GM19468 (cell line): ENCODE measurements at regions not wholly inside any gene's neighbourhood (a gene's known extent, or its start where the extent isn't known, plus 50 kb on each side); places are given as distances from the start of the nearest gene placed in this dataset.
"Not testable (repeated sequence)": the region's sequence is repeated elsewhere in the genome, so short reads cannot be mapped to it uniquely, and the experiment has no call there.

Experiments
- ATAC-seq: cut with Tn5 transposase; IDR thresholded peaks from one replicate; pipeline ENCODE4 v1.9.1; 2021; ENCODE audit warnings: mild to moderate bottlenecking, moderate library complexity, moderate number of reproducible peaks; ENCODE audit not compliant: unreplicated experiment; ENCODE audit errors: extremely low read depth

DNA sequence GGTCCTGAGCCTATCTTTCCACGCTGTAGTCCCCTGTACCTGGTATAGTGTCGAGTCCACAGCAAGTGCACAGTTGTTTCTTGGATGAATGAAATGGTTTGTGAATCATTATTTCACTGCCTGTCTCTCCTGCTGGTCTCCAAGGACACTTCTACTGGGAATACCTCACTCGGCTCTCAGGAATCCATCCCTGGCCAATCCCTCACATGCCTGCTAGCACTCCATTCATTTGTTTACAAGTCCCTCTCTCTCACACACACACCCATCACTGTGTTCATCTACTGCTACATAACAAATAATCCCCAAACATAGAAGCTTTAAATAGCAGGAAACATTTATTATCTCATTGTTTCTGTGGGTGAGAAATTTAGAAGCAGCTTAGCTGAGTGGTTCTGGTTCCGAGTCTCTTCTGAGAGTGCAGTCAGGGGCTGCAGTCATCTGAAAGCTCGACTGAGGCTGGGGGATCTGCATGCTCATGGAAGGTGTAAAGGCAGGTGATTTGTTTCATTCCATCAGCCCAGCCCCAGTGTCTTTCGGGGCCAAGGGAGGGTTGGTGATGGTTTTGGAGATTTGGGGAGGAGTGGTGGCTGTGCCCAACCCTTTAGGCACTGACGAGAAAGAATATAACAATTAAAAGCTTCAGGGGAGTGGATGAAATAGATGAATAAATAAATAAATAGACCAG, 132.7 kb upstream of the IER5L start:
- no peak for ATAC-seq

DNA sequence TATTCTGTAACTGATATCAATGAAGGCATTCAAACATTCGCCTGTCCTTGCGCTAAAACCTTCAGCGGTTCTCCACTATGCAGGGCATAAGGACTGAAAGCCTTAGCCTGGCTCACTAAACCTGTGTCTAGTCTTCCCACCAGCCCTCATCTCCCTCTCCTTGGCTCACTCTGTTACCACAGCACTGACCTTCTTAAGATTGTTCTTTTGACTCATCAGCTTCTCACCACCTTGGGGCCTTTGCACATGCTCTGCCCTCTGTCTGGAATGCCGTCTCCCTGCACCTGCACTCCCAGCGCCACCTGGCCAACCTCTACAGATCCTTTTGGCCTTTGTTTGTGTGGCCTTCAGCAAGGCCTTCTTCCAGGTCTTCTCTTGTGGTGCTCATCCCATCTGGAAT, 131.8 kb upstream of the IER5L start:
- ATAC-seq = no peak

DNA sequence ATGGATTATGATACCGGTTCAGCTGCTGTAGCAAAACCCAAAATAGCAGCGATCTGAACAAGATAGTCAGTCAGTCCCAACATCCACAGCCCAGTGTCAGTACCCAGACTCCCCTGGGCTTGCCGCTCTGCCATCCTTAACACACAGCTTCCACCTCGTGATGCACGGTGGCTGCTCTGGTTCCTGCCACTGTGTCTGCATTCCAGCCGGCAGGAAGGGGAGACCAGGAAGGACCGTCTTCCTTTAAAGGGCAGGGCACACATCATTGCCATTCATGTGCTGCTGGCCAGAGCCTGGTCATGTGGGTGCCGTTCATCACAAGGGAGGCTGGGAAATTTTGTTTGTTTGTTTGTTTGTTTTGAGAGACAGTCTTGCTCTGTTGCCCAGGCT, 131.0 kb upstream of the IER5L start:
- ATAC-seq = no peak

DNA sequence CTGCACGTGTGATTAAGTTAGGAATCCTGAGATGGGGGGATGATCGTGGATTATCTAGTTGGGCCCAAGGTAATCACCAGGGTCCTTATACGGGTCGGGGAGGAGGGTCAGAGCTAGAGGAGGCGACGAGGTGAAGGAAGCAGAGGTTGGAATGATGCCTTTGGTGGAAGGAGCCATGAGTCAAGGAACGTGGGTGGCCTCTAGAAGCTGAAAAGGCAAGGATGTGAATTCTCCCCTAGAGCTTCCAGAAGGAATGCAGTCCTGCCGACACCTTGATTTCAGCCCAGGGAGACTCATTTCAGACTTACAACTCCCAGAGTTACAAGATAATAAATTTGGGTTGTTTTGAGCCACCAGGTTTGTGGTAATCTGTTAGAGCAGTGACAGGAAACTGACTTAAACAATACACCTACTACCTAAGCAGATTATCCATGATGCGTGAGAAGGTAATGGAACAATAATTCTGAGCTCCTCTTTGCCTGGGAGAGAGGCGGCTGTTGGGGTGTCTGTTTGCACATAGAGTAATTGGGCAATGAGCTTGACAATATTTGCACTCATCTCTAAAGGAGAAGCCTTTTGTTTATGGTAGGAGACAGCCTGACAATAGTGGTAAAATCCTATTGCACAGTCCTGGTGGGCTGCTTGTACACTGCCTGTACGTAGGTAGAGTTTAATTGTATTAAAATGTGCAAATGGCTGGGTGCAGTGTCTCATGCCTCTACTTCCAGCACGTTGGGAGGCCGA, 129.3 kb upstream of the IER5L start:
- no peak for ATAC-seq

DNA sequence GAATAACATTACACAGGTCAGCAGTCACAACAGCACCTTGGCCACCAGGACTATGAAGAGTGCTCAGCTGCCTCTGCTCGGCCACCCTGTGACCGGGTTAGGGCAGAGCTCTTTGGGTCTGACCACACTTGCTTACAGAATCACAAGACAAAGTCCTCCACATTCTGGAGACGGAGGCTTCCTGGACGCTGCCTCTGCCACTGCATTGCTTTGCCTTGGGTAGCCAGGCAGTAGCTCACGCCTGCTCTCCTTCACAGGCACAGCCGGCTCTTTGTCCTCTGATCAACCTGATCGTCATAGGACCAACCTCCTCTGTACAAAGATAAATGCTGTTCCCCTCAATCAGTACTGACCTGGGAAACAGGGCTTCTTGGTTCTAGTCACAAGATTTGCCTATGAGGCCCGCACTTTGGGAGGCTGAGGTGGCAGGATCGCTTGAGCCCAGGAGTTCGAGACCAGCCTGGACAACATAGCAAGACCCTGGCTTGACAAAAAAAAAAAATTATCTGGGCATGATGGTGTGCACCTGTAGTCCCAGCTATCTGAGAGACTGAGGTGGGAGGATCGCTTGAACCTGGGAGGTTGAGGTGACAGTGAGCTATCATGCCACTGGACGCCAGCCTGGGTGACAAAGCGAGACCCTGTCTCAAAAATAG, 128.4 kb upstream of the IER5L start:
- no peak for ATAC-seq

DNA sequence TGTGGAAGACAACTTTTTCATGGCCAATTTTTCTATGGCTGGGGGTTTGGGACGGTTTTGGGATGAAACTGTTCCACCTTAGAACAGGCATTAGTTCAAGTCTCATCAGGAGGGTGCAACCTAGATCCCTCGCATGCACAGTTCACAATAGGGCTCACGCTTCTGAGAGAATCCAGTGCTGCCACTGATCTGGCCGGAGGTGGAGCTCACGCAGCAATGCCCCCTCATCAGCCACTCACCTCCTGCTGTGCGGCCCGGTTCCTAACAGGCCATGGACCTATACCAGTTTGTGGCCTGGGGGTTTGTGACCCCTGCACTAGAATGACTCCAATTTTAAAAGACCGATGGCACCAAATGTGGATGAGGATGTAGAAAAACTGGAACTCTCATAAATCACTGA, 127.2 kb upstream of the IER5L start:
- ATAC-seq = no peak

DNA sequence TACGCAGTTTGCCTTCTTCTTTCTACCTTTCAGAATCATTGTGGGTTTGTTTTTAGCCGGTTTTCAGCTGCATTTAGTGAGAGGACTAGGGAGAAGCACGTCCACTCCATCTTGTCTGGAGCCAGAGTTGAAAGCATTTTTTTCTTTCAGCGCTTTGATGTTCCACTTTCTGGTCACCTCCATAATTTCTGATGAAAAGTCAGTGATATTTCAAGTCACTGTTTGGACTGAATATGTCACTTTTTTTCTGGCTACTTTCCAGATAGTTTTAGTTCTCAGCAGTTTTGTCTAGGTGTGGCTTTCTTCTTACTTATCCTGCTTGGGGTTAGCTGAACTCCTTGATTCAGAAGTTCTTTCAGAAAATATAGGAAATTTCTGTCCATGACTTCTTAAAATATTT, 123.9 kb upstream of the IER5L start:
- no peak for ATAC-seq

DNA sequence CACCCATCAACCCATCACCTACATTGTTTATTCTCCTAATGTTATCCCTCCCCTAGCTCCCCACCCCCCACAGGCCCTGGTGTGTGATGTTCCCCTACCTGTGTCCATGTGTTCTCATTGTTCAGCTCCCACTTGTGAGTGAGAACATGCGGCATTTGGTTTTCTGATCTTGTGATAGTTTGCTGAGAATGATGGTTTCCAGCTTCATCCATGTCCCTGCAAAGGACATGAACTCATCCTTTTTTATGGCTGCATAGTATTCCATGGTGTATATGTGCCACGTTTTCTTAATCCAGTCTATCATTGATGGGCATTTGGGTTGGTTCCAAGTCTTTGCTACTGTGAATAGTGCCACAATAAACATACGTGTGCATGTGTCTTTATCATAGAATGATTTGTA, 118.1 kb upstream of the IER5L start:
- not testable (repeated sequence) for ATAC-seq

DNA sequence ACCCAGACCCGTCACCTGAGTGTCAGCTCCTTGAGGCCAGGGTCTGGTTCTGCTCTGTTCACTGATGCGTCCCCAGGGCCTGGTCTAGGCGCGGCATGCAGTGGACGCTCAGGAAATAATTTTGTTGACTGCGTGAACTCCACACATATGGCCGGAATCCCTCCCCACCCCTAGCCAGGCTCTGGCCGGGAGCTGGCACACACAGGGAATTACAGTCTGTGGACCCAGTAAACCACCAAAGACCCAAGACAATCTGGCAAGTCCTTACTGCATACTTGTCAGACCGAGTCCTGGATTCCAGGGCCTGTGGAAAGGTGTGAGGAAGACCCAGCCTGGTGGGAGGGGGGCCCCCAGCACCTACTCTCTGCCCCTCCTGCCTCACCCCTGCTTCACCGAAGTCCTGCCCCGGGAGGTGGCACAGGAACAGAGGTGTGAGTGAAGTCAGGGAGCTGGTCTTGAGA, 113.0 kb upstream of the IER5L start:
- no peak for ATAC-seq

DNA sequence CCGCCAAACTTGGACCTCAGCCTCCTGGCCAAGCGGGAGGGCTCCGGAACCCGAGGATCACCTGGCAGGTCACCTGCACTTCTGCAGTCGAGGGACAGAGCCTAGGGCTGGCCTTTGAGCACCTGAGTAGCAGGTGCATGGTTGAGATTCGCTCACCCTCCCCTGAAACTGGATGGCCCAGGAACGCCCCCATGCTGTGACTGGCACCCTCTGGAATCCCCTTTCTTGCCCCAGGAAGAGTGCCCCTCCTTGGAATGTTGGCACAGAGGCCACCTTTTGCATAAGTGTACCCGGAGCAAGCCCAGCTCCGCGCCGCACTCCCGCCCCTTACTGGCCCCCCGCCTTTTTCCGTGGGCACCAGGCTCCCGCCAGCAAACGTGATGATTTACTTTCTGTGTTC, 112.5 kb upstream of the IER5L start:
- ATAC-seq = no peak

DNA sequence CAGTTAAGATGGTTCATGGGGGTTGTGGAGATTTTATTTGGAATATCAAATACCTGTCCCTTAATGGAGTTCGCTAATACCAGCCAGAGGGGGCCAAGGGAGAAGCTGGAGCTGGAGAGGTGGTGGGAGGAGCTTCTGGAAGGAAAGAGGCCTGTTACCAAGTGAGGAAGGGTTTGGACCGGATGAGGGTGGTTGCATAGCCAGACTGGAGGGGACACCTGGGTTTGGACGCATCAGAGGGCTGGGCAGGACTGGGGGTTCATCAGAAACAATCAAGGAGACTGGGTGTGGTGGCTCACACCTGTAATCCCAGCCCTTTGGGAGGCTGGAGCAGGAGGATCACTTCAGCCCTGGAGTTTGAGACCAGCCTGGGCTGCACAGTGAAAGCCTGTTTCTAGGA, 111.8 kb upstream of the IER5L start:
- ATAC-seq = no peak

DNA sequence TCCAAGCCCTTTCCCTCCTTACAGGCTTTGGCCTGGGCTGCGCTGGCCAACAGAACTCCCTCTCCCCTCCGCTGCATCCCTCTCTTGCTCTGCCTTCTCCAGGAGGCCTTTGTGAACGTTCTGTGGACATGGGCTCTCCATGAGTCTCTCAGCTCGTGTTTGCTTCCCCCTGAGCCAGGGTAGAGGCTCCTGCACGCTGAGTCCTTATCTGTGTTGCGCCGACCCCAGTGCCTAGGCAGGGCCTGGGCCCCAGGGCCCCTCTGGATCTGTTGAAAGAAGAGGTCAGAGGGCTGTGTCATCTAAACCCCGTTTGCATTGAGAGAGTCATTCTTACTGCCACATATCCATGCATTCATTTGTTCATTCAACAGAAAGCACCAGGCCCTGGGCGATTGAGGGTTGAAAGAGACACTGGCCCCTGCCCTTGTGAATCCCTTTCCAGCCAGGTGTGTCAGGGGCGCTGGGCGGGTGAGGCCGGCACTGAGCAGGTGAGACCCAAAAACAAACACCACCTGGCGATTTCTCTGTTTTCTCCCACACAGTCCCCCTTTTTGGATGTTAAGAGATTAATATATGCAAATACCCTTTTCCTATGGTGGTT, 111.2 kb upstream of the IER5L start:
- ATAC-seq = no peak

DNA sequence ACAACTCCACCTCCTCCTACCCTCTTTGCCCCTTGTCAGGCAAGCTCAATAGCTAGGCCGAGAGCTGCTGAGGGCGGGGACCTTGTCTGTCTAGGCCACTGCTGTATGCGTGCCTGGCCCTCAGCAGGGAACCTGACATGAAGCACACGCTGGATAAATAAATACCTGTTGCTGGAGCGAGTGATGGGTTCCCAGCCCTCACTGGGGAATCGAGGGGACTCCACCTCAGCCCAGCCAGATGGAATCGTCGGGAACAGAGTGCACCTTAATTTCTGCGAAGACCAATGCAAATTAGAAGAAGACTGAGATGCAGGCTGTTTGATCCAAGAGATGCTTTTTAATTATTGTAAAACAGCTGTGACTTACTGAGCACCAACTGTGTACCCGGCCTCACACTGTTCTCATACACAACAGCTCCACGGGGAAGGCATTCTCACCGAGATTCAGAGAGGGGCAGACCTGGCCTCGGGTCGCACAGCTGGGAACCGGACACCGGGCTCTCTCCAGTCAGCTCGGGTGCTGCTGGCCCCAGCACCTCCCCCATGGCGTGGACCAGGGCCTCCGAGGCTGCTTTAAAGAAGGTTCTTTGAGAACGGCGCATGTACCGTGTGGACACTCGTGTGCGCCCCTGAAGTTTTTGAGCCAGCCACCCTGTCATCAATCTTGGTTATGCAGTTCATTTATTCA, 109.7 kb upstream of the IER5L start:
- no peak for ATAC-seq

DNA sequence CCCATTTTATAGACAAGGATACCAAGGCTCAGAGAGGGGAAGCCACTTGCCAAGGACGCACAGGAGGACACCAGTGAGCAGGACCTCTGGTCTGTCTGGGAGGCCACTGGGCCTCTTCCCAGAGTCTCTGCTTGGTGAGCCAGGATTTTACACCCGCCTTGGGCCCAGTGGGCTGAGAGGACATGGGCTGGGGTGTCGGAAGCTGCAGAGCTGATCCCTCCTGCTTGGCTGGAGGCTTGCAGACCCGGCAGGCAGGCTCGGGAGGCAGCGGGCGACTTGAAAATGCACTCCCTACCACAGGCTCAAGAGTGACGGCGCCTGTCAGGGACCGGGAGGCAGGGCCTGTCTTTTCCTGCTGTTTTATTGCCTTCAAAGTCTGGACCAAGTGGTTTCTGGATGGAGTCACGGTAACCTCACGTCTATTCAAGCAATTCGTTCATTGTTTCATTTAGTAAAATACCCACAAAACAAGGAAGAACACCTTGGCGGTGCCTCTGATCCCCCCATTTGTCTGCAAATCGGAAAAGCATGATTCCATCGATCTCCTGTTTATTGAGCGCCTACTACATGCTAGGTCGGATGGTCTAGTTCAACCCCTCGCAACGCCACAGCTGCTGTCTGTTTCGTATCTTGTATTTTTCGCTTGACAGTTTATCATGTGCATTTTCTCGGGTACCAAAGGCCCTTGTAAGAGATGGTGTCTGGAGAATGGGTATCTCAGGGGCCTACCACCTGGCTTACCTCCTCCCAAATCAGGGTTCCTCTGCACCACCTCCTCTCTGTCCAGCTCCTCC, 108.1 kb upstream of the IER5L start:
- no peak for ATAC-seq

DNA sequence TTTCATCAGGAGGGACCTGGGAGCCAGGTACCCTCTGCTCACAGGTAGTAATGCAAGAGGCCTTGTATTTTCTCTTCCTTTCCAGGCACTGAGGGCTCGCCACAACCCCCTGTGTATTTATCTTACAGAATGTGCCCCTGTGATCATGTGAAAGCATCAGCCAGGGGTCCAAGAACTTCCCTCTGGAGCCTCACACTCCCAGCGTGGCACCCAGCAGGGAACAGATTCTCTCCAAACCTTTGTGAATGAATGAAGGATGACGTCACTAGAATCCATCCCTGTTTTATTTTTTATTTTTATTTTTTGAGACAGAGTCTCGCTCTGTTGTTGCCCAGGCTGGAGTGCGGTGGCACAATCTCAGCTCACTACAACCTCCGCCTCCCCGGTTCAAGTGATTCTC, 107.3 kb upstream of the IER5L start:
- no peak for ATAC-seq

DNA sequence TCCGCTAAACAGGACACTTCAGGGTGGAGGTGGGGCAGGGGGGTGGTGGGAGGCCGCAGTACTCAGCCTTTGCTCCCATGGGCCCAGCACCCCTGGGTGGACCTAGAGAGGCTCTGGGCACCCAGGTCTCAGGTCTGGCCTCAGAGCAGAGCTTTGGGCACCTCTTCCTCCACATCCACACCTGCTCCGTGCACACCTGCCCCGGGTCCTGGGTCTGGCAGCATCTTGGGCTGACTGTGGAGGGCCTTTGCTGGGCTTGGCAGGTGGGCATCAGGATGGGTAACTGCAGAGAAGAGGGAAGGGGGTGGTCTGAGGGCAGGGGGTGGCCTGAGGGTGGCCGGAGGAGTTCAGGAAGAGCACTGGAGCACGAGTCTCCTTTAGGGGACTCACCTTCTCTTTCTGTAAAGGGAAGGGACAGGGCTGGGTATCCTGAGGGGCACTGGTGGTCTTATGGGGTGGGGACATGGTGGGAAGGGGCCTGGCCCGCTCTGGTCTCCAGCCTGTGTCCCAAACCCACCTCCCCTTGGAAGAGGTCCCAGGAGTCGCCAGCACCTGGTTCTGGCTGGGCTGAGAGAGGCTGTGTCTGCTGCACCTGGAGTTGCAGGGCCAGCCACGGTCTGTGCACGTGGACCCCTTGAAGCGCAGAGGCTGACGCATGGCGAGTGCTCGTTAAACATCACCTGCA, 106.7 kb upstream of the IER5L start:
- no peak for ATAC-seq

DNA sequence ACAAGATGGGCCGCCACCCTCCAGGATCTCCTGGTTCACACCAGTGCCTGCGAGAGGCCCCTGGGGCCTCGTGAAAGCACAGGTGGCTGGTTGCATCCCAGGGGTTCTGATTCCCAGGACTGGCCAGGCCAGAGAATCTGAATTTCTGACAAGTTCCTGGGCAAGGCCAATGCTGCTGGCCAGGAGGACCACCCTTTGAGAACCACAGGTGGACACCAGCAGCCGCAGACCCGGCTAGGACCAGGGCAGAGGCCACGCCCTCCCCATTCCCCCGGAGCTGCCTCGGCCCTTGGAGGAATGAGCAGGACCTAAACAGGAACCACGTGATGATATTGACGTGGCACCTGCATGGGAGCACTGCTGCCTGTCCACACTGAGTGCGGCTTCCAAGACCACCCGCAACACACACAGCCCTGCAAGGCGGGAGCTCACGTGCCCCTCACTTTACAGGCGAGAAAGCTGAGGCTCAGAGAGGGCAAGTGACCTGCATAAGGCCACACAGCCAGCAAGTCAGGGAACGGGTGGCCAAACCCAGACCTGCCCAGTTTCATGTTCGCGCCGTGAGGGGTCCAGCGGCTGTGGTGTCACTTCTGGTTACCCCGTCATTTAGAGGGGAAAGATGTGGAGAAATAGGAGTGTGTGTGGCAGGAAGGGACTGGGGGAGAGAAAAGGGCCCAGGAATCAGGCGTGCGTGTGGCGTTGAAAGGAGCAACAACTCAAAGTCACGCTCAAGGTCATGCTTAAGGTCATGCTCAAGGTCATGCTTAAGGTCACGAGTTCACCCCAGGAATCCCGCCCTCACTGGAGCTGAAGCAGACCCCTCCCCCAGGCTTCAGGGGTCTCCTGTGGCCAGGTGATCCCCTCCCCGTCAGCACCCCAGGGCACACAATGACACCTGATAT, 105.9 kb upstream of the IER5L start:
- no peak for ATAC-seq

DNA sequence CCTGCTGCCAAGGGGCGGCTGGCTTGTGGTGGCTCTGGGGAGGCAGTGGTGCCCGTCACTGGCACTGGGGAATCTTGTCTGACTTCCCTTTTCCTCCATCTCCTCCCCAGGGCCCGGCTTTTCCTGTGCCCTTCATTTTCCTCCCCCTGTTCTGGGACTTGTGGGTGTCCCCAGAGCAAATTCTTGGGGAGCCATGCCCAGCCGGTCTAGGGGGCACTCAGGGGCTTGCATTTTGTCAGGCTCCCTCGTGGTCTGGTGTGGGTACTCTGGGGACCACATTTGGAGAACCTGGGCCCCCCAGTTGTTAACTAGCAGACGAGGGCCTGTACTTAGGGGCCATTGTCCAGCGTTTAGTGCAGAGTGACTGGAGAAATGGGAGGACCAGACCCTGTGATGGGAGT, 105.2 kb upstream of the IER5L start:
- ATAC-seq = no peak
